IMR-90 (cell line): ENCODE measurements at regions not wholly inside any gene's neighbourhood (a gene's known extent, or its start where the extent isn't known, plus 50 kb on each side); places are given as distances from the start of the nearest gene placed in this dataset.

Source experiments
- ATAC-seq: fragments of 200-7000 bp; cut with Tn5 transposase; 2 replicates; pipeline ENCODE4 v1.9.1; 2020; ENCODE audit warnings: low read depth, mild to moderate bottlenecking, moderate library complexity
- BruUV-seq: library from RNA; stranded (reverse); fragments of 400-500 nt; replicated peaks from 2 replicates; lab custom pipeline; 2021; lab: Mats Ljungman, UMichigan
- CTCF ChIA-PET: fragments of 300-600 bp; formaldehyde crosslinking; extraction: SDS; loops from one replicate; lab custom pipeline; 2021; ENCODE audit warnings: antibody characterized with exemption; lab: Yijun Ruan, JAX
- POLR2A ChIA-PET: fragments of 300-600 bp; sonication (Branson Sonifier 250); formaldehyde crosslinking; loops from one replicate; lab custom pipeline; 2022; ENCODE audit warnings: antibody characterized with exemption; ENCODE audit not compliant: unreplicated experiment; lab: Charles Lee
- DNase-seq: peaks from one replicate; pipeline ENCODE4 v3.0.0; 2013
- H2AFZ ChIP-seq: replicated peaks from 2 replicates; pipeline ENCODE3; 2013; ENCODE audit warnings: low read length, mild to moderate bottlenecking; ENCODE audit not compliant: poor library complexity
- H2AK5ac ChIP-seq: 2 replicates; pipeline ENCODE4 v1.6.1; 2013; ENCODE audit warnings: low read depth, low read length, inconsistent platforms
- H2AK9ac ChIP-seq: replicated peaks from 2 replicates; pipeline ENCODE3; 2013; ENCODE audit warnings: mild to moderate bottlenecking, low read depth, low read length, moderate library complexity; ENCODE audit not compliant: poor library complexity
- H2BK120ac ChIP-seq: 2 replicates; pipeline ENCODE4 v1.6.1; 2013; ENCODE audit warnings: low read depth, low read length, inconsistent platforms
- H2BK15ac ChIP-seq: 3 replicates; pipeline ENCODE4 v1.6.1; 2013; ENCODE audit warnings: low read depth, low read length, inconsistent platforms
- H2BK20ac ChIP-seq: 2 replicates; pipeline ENCODE4 v1.6.1; 2013; ENCODE audit warnings: low read depth, mild to moderate bottlenecking, inconsistent platforms, low read length, moderate library complexity
- H2BK5ac ChIP-seq: 2 replicates; pipeline ENCODE4 v1.6.1; 2013; ENCODE audit warnings: mild to moderate bottlenecking, low read depth, low read length, inconsistent platforms; ENCODE audit not compliant: poor library complexity, severe bottlenecking
- H3K14ac ChIP-seq: replicated peaks from 2 replicates; pipeline ENCODE4 v1.6.1; 2013; ENCODE audit warnings: low read depth, low read length, inconsistent platforms
- H3K18ac ChIP-seq: 2 replicates; pipeline ENCODE4 v1.6.1; 2013; ENCODE audit warnings: low read depth, low read length, control low read depth
- H3K23ac ChIP-seq: 2 replicates; pipeline ENCODE4 v1.6.1; 2013; ENCODE audit warnings: low read depth, low read length, inconsistent platforms
- H3K27ac ChIP-seq: 2 replicates; pipeline ENCODE4 v1.5.1; 2013; ENCODE audit warnings: mild to moderate bottlenecking, control low read depth, low read length; ENCODE audit not compliant: insufficient read depth
- H3K27me3 ChIP-seq: 2 replicates; pipeline ENCODE4 v1.6.1; 2013; ENCODE audit warnings: low read length; ENCODE audit not compliant: control insufficient read depth, insufficient read depth
- H3K36me3 ChIP-seq: 2 replicates; pipeline ENCODE4 v1.6.1; 2013; ENCODE audit warnings: low read length, mixed read lengths; ENCODE audit not compliant: control insufficient read depth, insufficient read depth
- H3K4ac ChIP-seq: 2 replicates; pipeline ENCODE4 v1.6.1; 2013; ENCODE audit warnings: low read depth, low read length, inconsistent platforms
- H3K4me1 ChIP-seq: 2 replicates; pipeline ENCODE4 v1.6.1; 2013; ENCODE audit warnings: low read length, mixed read lengths; ENCODE audit not compliant: control insufficient read depth, insufficient read depth
- H3K4me2 ChIP-seq: 2 replicates; pipeline ENCODE4 v1.6.1; 2013; ENCODE audit warnings: low read depth, mild to moderate bottlenecking, control low read depth, low read length, moderate library complexity
- H3K4me3 ChIP-seq: 2 replicates; pipeline ENCODE4 v1.5.1; 2013; ENCODE audit warnings: low read depth, mild to moderate bottlenecking, control low read depth, low read length, moderate library complexity; ENCODE audit not compliant: insufficient read depth
- H3K56ac ChIP-seq: 2 replicates; pipeline ENCODE4 v1.6.1; 2013; ENCODE audit warnings: low read length, inconsistent platforms; ENCODE audit not compliant: insufficient read depth; ENCODE audit errors: extremely low read depth
- H3K79me1 ChIP-seq, 2 experiments: 2 replicates each; pipeline ENCODE4 v1.6.1; 2013; ENCODE audit warnings: low read length in 2 of 2, inconsistent platforms in 1 of 2, low read depth in 1 of 2
- H3K9ac ChIP-seq: 2 replicates; pipeline ENCODE4 v1.6.1; 2013; ENCODE audit warnings: low read depth, low read length, control low read depth
- H3K9me1 ChIP-seq: 2 replicates; pipeline ENCODE4 v1.6.1; 2013; ENCODE audit warnings: low read length, inconsistent platforms; ENCODE audit not compliant: insufficient read depth
- H3K9me3 ChIP-seq: 2 replicates; pipeline ENCODE4 v1.6.1; 2013; ENCODE audit warnings: low read length; ENCODE audit not compliant: control insufficient read depth, insufficient read depth
- H4K20me1 ChIP-seq: 2 replicates; pipeline ENCODE4 v1.6.1; 2013; ENCODE audit warnings: low read length, inconsistent platforms; ENCODE audit not compliant: insufficient read depth
- H4K5ac ChIP-seq: 2 replicates; pipeline ENCODE4 v1.6.1; 2013; ENCODE audit warnings: mild to moderate bottlenecking, low read depth, low read length, control low read depth
- H4K8ac ChIP-seq, 2 experiments: 2 replicates each; pipeline ENCODE4 v1.6.1; 2013; ENCODE audit warnings: low read depth in 2 of 2, low read length in 2 of 2, control low read depth in 1 of 2, inconsistent platforms in 1 of 2
- H4K91ac ChIP-seq: 2 replicates; pipeline ENCODE4 v1.6.1; 2013; ENCODE audit warnings: low read depth, low read length, inconsistent platforms; ENCODE audit not compliant: insufficient read depth
- BHLHE40 ChIP-seq: fragments of 150-350 bp; IDR thresholded peaks from 2 replicates; pipeline ENCODE4 v1.6.1; 2016; ENCODE audit warnings: mild to moderate bottlenecking, low read depth, low read length
- CEBPB ChIP-seq: IDR thresholded peaks from 2 replicates; pipeline ENCODE4 v1.6.1; 2012; ENCODE audit warnings: low read depth, low read length, improper control_type of control experiment
- CHD1 ChIP-seq: IDR thresholded peaks from 2 replicates; pipeline ENCODE4 v1.6.1; 2012; ENCODE audit warnings: low read depth, low read length, improper control_type of control experiment
- CTCF ChIP-seq: conservative IDR thresholded peaks from 2 replicates; pipeline ENCODE4 v1.5.1; 2012; ENCODE audit warnings: mild to moderate bottlenecking, low read depth, low read length, improper control_type of control experiment
- ELK1 ChIP-seq: fragments of 150-350 bp; IDR thresholded peaks from 2 replicates; pipeline ENCODE4 v1.6.1; 2016; ENCODE audit warnings: low read depth, mild to moderate bottlenecking, low read length, moderate library complexity, borderline replicate concordance
- FOS ChIP-seq: fragments of 150-350 bp; IDR thresholded peaks from 2 replicates; pipeline ENCODE4 v1.6.1; 2016; ENCODE audit warnings: low read depth, low read length
- MAFK ChIP-seq: IDR thresholded peaks from 2 replicates; pipeline ENCODE4 v1.6.1; 2012; ENCODE audit warnings: low read depth, low read length, improper control_type of control experiment
- MAZ ChIP-seq: IDR thresholded peaks from 2 replicates; pipeline ENCODE4 v1.6.1; 2012; ENCODE audit warnings: low read depth, mild to moderate bottlenecking, low read length, improper control_type of control experiment, moderate library complexity, borderline replicate concordance
- MXI1 ChIP-seq: IDR thresholded peaks from 2 replicates; pipeline ENCODE4 v1.6.1; 2012; ENCODE audit warnings: low read depth, mild to moderate bottlenecking, low read length, moderate library complexity, borderline replicate concordance
- NFE2L2 ChIP-seq: fragments of 150-350 bp; IDR thresholded peaks from 2 replicates; pipeline ENCODE4 v1.6.1; 2016; ENCODE audit warnings: low read depth, mild to moderate bottlenecking, low read length
- POLR2A ChIP-seq: IDR thresholded peaks from 2 replicates; pipeline ENCODE4 v1.6.1; 2012; ENCODE audit warnings: mild to moderate bottlenecking, low read depth, low read length
- RAD21 ChIP-seq: IDR thresholded peaks from 2 replicates; pipeline ENCODE4 v1.6.1; 2012; ENCODE audit warnings: low read length, improper control_type of control experiment
- RCOR1 ChIP-seq: IDR thresholded peaks from 2 replicates; pipeline ENCODE4 v1.6.1; 2012; ENCODE audit warnings: mild to moderate bottlenecking, low read length, improper control_type of control experiment; ENCODE audit not compliant: insufficient replicate concordance
- RFX5 ChIP-seq: IDR thresholded peaks from 2 replicates; pipeline ENCODE4 v1.8.0; 2012; ENCODE audit warnings: low read depth, mild to moderate bottlenecking, low read length, moderate library complexity
- SMC3 ChIP-seq: fragments of 150-350 bp; IDR thresholded peaks from 2 replicates; pipeline ENCODE4 v1.6.1; 2016; ENCODE audit warnings: low read depth, mild to moderate bottlenecking, antibody characterized with exemption, low read length, moderate library complexity
- USF2 ChIP-seq: fragments of 150-350 bp; IDR thresholded peaks from 2 replicates; pipeline ENCODE4 v1.6.1; 2017; ENCODE audit warnings: mild to moderate bottlenecking, antibody characterized with exemption, low read length, low read depth
- WGBS, 2 experiments: methylation state at CpG; one replicate each; pipeline versions ENCODE4 v1.1.5 to v1.1.7; 2013; ENCODE audit warnings: missing lambda C conversion rate in 2 of 2; ENCODE audit not compliant: insufficient read length in 1 of 2; ENCODE audit errors: extremely low coverage in 2 of 2; 5-methylcytosine and 5-hydroxymethylcytosine counted together
- dilution Hi-C: fragments of 300-500 bp; cut with HindIII; formaldehyde crosslinking; loops from one replicate; pipeline ENCODE4 v1.14.3; 2018; ENCODE audit warnings: low sequenced_read_pairs; ENCODE audit not compliant: unreplicated experiment
- in situ Hi-C: fragments of 300-500 bp; cut with MboI; formaldehyde crosslinking; loops from 3 replicates; pipeline ENCODE4 v1.14.3; 2019; ENCODE audit warnings: low sequenced_read_pairs, inconsistent platforms, mixed read lengths
- intact Hi-C: fragments of 100-400 bp; cut with micrococcal nuclease; formaldehyde crosslinking; loops from 2 replicates; pipeline ENCODE4 v1.10.0; 2022

- Histone ChIP-seq H3K56ac (no peak overlapping the region), H3K14ac (no peak overlapping the region), H3K4ac (no peak overlapping the region), H4K91ac (no peak overlapping the region), H2BK5ac (no peak overlapping the region), H3K27me3 (no peaks in the 10 kb centered on the region), H2AK5ac (no peak overlapping the region), H3K18ac (no peak overlapping the region), H3K4me1 (no peaks in the 10 kb centered on the region), H3K27ac (no peak overlapping the region), H3K9me1 (no peaks in the 10 kb centered on the region), H2AFZ (no peak overlapping the region), H4K20me1 (no peaks in the 10 kb centered on the region), H3K4me3 (no peak overlapping the region), H2BK120ac (no peak overlapping the region), H4K8ac (no peak overlapping the region), H2BK15ac (no peak overlapping the region), H2BK20ac (no peak overlapping the region), H3K9ac (no peak overlapping the region), H3K23ac (no peak overlapping the region), H4K5ac (no peak overlapping the region), H2AK9ac (no peak overlapping the region), H3K4me2 (no peak overlapping the region), H3K36me3 (no peaks in the 10 kb centered on the region), H3K79me1 (no peaks in the 10 kb centered on the region), H3K9me3 (no peaks in the 10 kb centered on the region)
- no TSS peak for BruUV-seq
- ChIA-PET CTCF (no interaction called here), POLR2A (no interaction called here)
- DNase-seq (no peak), ATAC-seq (no peak)
- dilution Hi-C loops (no loop called here), in situ Hi-C loops (no loop called here), intact Hi-C loops (loop anchor here (10.0 kb wide), 1 partner anchor 125 kb away; no protein-coding TSS in a partner anchor)
- 68% methylated on average over 3 of the region's 12 CpGs; no CpG with 5 or more reads in 1 of the 2 experiments for WGBS, 2 experiments
- no peak for TF ChIP-seq CEBPB
- TF ChIP-seq ELK1 = no peak
- TF ChIP-seq RAD21 = no peak
- no peak for TF ChIP-seq MAFK
- TF ChIP-seq SMC3 = no peak
- no peak for TF ChIP-seq CHD1
- no peak for TF ChIP-seq NFE2L2
- no peak for TF ChIP-seq CTCF
- TF ChIP-seq USF2 = no peak
- no peak for TF ChIP-seq RFX5
- no peak for TF ChIP-seq BHLHE40
- no peak for TF ChIP-seq MXI1
- TF ChIP-seq FOS = no peak
- no peak for TF ChIP-seq MAZ
- no peak for TF ChIP-seq RCOR1
- no peak for TF ChIP-seq POLR2A
Measured at GRCh38 chr10:52939894-52940293, 167.3 kb upstream of the MBL2 start.
